Tibial nerve (tissue), 4 donors: ENCODE measurements at regions not wholly inside any gene's neighbourhood (a gene's known extent, or its start where the extent isn't known, plus 50 kb on each side); places are given as distances from the start of the nearest gene placed in this dataset.

ENCODE experiments used
- DNase-seq, 2 donors: peaks; one replicate each; pipeline ENCODE4 v3.0.0-alpha.2; 2019; ENCODE audit warnings: low spot score in 2 of 2
- H3K27ac ChIP-seq, 4 donors: fragments of 200-600 bp; sonication (generic) in 3 of 4; one replicate each; pipeline ENCODE4 v1.5.1; 2017 to 2019; ENCODE audit warnings: mild to moderate bottlenecking in 1 of 4
- H3K27me3 ChIP-seq, 2 donors: fragments of 200-600 bp; sonication (generic) in 1 of 2; one replicate each; pipeline versions ENCODE4 v1.5.1 to v1.6.0; 2017 to 2019
- H3K36me3 ChIP-seq, 3 donors: fragments of 200-600 bp; sonication (generic); one replicate each; pipeline ENCODE4 v1.5.1; 2018 to 2019
- H3K4me1 ChIP-seq, 4 donors: fragments of 200-600 bp; sonication (generic) in 3 of 4; one replicate each; pipeline ENCODE4 v1.5.1; 2017 to 2019
- H3K4me3 ChIP-seq, 4 donors: fragments of 200-600 bp; sonication (generic) in 3 of 4; one replicate each; pipeline ENCODE4 v1.5.1; 2017 to 2019; ENCODE audit warnings: mild to moderate bottlenecking in 1 of 4, moderate library complexity in 1 of 4
- H3K9me3 ChIP-seq, 4 donors: fragments of 200-600 bp; sonication (generic) in 3 of 4; one replicate each; pipeline ENCODE4 v1.5.1; 2017 to 2019
- EP300 ChIP-seq, 2 donors: sonication (generic); formaldehyde crosslinking; IDR thresholded peaks; one replicate each; pipeline ENCODE4 v1.6.1; 2017; ENCODE audit warnings: antibody characterized with exemption in 2 of 2, mild to moderate bottlenecking in 1 of 2
- POLR2A ChIP-seq, 2 donors: fragments of 450-650 bp; IDR thresholded peaks; one replicate each; pipeline ENCODE4 v1.6.1; 2017; ENCODE audit warnings: antibody characterized with exemption in 2 of 2, mild to moderate bottlenecking in 2 of 2, moderate library complexity in 2 of 2
- WGBS, 2 donors: methylation state at CpG; one replicate each; pipeline ENCODE4 v1.1.5; 2018; 5-methylcytosine and 5-hydroxymethylcytosine counted together
- TF ChIP-seq, protein P1 (sequence below), 5 experiments: fragments of 200-600 bp in 3 of 5; fragments of 450-650 bp in 2 of 5; sonication (generic) in 3 of 5; IDR thresholded peaks; one replicate each; pipeline ENCODE4 v1.5.1; 2016 to 2019; ENCODE audit warnings: antibody characterized with exemption in 5 of 5, mild to moderate bottlenecking in 3 of 5, moderate library complexity in 2 of 5

- Histone ChIP-seq H3K27ac (no peak overlapping the region), H3K36me3 (no peaks in the 10 kb centered on the region), H3K9me3 (no peaks in the 10 kb centered on the region), H3K4me3 (no peak overlapping the region), H3K4me1 (no peaks in the 10 kb centered on the region), H3K27me3 (no peaks in the 10 kb centered on the region)
- DNase-seq, result no peak
- WGBS, 2 donors, result 88 to 89% methylated on average over 5 of the region's 5 CpGs
- no peak for TF ChIP-seq EP300 (IDR thresholded peaks at IDR 0.05)
- TF ChIP-seq POLR2A (IDR thresholded peaks at IDR 0.05), result no peak
- TF ChIP-seq, protein P1, sequence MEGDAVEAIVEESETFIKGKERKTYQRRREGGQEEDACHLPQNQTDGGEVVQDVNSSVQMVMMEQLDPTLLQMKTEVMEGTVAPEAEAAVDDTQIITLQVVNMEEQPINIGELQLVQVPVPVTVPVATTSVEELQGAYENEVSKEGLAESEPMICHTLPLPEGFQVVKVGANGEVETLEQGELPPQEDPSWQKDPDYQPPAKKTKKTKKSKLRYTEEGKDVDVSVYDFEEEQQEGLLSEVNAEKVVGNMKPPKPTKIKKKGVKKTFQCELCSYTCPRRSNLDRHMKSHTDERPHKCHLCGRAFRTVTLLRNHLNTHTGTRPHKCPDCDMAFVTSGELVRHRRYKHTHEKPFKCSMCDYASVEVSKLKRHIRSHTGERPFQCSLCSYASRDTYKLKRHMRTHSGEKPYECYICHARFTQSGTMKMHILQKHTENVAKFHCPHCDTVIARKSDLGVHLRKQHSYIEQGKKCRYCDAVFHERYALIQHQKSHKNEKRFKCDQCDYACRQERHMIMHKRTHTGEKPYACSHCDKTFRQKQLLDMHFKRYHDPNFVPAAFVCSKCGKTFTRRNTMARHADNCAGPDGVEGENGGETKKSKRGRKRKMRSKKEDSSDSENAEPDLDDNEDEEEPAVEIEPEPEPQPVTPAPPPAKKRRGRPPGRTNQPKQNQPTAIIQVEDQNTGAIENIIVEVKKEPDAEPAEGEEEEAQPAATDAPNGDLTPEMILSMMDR (IDR thresholded peaks at IDR 0.05), result no peak
Observed at GRCh38 chr6:165939047-165939446, 228.6 kb downstream of the TBXT start.

GRCh38 chr6:165937564-165938358 lies 229.9 kb downstream of the TBXT start:
- no peaks in the 10 kb centered on the region for H3K9me3 ChIP-seq
- no peak for TF ChIP-seq POLR2A (IDR thresholded peaks at IDR 0.05)
- TF ChIP-seq, protein P1 (IDR thresholded peaks at IDR 0.05), result no peak
- TF ChIP-seq EP300 (IDR thresholded peaks at IDR 0.05), result no peak
- no peaks in the 10 kb centered on the region for H3K36me3 ChIP-seq
- H3K27ac ChIP-seq, result no peak overlapping the region
- WGBS, 2 donors, result 54 to 63% methylated on average over 3 of the region's 3 CpGs
- no peak for DNase-seq
- no peak overlapping the region for H3K4me3 ChIP-seq
- no peaks in the 10 kb centered on the region for H3K4me1 ChIP-seq
- H3K27me3 ChIP-seq, result no peaks in the 10 kb centered on the region

- Histone ChIP-seq H3K4me3 (no peak overlapping the region), H3K27ac (no peak overlapping the region), H3K36me3 (no peaks in the 10 kb centered on the region), H3K27me3 (no peaks in the 10 kb centered on the region), H3K9me3 (no peaks in the 10 kb centered on the region), H3K4me1 (no peaks in the 10 kb centered on the region)
- TF ChIP-seq POLR2A (IDR thresholded peaks at IDR 0.05) (no peak), EP300 (IDR thresholded peaks at IDR 0.05) (no peak)
- TF ChIP-seq, protein P1 (IDR thresholded peaks at IDR 0.05), result no peak
- DNase-seq, result no peak
- 81 to 89% methylated on average over 4 of the region's 4 CpGs for WGBS, 2 donors
Observed at GRCh38 chr6:165936660-165937059, 231.0 kb downstream of the TBXT start.

GRCh38 chr6:165936096-165936495 lies 231.6 kb downstream of the TBXT start:
- Histone ChIP-seq H3K27ac (no peak overlapping the region), H3K4me3 (no peak overlapping the region), H3K36me3 (no peaks in the 10 kb centered on the region), H3K27me3 (no peaks in the 10 kb centered on the region), H3K9me3 (no peaks in the 10 kb centered on the region), H3K4me1 (no peaks in the 10 kb centered on the region)
- WGBS, 2 donors, result 88 to 94% methylated on average over 3 of the region's 3 CpGs
- DNase-seq, result no peak
- TF ChIP-seq EP300 (IDR thresholded peaks at IDR 0.05) (no peak), POLR2A (IDR thresholded peaks at IDR 0.05) (no peak)
- TF ChIP-seq, protein P1 (IDR thresholded peaks at IDR 0.05), result no peak

DNA sequence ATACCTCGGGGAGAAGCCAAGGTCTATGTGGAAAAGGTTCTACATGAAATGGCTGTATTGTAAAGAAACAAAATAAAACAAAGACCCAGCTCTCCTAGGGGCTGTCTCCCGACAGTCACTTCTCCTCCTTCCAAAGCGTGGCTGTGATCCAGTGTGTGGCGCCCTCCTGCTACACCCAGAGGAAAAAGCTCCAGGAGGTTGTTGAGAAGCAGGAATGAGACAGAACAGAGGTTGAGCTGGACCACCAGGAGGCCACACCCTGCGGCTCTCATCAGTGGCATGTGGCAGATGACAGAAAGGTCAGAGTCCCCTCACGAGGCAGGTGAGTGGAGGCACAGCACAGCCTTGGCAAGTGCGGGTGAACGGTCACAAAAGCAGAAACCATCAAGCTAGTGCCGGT lies 236.0 kb downstream of the TBXT start:
- WGBS, 2 donors, result 75 to 80% methylated on average over 9 of the region's 9 CpGs
- TF ChIP-seq POLR2A (IDR thresholded peaks at IDR 0.05) (no peak), EP300 (IDR thresholded peaks at IDR 0.05) (no peak)
- TF ChIP-seq, protein P1 (IDR thresholded peaks at IDR 0.05), result no peak
- Histone ChIP-seq H3K4me1 (no peaks in the 10 kb centered on the region), H3K27me3 (no peaks in the 10 kb centered on the region), H3K36me3 (no peaks in the 10 kb centered on the region), H3K4me3 (no peak overlapping the region), H3K27ac (no peak overlapping the region), H3K9me3 (no peaks in the 10 kb centered on the region)
- DNase-seq, result no peak
